ENCODE measurements at regions not wholly inside any gene's neighbourhood (a gene's known extent, or its start where the extent isn't known, plus 50 kb on each side); places are given as distances from the start of the nearest gene placed in this dataset.

GRCh38 chr11:38723361-38723760, 2125.3 kb upstream of the RAG2 start:
- no peak overlapping the region for H3K4me3 ChIP-seq (ENCODE audit: low read depth in 1 of 2, low read length in 1 of 2)
- H3K4me1 ChIP-seq (ENCODE audit: control insufficient read depth in 1 of 2, insufficient read depth in 1 of 2, low read depth in 1 of 2, low read length in 1 of 2) = no peaks in the 10 kb centered on the region
- no peak for TF ChIP-seq CTCF (IDR thresholded peaks at IDR 0.05)
- no peaks in the 10 kb centered on the region for H3K27me3 ChIP-seq
- no peak overlapping the region for H3K27ac ChIP-seq
- H3K9me3 ChIP-seq = no peaks in the 10 kb centered on the region
- no peaks in the 10 kb centered on the region for H3K36me3 ChIP-seq

GRCh38 chr11:38721586-38722315, 2123.7 kb upstream of the RAG2 start:
- Histone ChIP-seq H3K4me1 (ENCODE audit: control insufficient read depth in 1 of 2, insufficient read depth in 1 of 2, low read depth in 1 of 2, low read length in 1 of 2) (no peaks in the 10 kb centered on the region), H3K27ac (no peak overlapping the region), H3K4me3 (ENCODE audit: low read depth in 1 of 2, low read length in 1 of 2) (no peak overlapping the region), H3K27me3 (no peaks in the 10 kb centered on the region), H3K36me3 (no peaks in the 10 kb centered on the region), H3K9me3 (no peaks in the 10 kb centered on the region)
- no peak for TF ChIP-seq CTCF (IDR thresholded peaks at IDR 0.05)

- no peak for TF ChIP-seq CTCF (IDR thresholded peaks at IDR 0.05)
- Histone ChIP-seq H3K4me1 (ENCODE audit: control insufficient read depth in 1 of 2, insufficient read depth in 1 of 2, low read depth in 1 of 2, low read length in 1 of 2) (no peaks in the 10 kb centered on the region), H3K4me3 (ENCODE audit: low read depth in 1 of 2, low read length in 1 of 2) (no peak overlapping the region), H3K27ac (no peak overlapping the region), H3K9me3 (no peaks in the 10 kb centered on the region), H3K36me3 (no peaks in the 10 kb centered on the region), H3K27me3 (no peaks in the 10 kb centered on the region)
Measured at GRCh38 chr11:38718659-38719058, 2120.6 kb upstream of the RAG2 start.

- H3K4me1 ChIP-seq (ENCODE audit: control insufficient read depth in 1 of 2, insufficient read depth in 1 of 2, low read depth in 1 of 2, low read length in 1 of 2) = no peaks in the 10 kb centered on the region
- H3K27me3 ChIP-seq = no peaks in the 10 kb centered on the region
- H3K9me3 ChIP-seq = no peaks in the 10 kb centered on the region
- TF ChIP-seq CTCF (IDR thresholded peaks at IDR 0.05) = no peak
- no peaks in the 10 kb centered on the region for H3K36me3 ChIP-seq
- no peak overlapping the region for H3K4me3 ChIP-seq (ENCODE audit: low read depth in 1 of 2, low read length in 1 of 2)
- H3K27ac ChIP-seq = no peak overlapping the region
Measured at GRCh38 chr11:38718049-38718448, 2120.0 kb upstream of the RAG2 start.

- Histone ChIP-seq H3K4me1 (ENCODE audit: control insufficient read depth in 1 of 2, insufficient read depth in 1 of 2, low read depth in 1 of 2, low read length in 1 of 2) (no peaks in the 10 kb centered on the region), H3K4me3 (ENCODE audit: low read depth in 1 of 2, low read length in 1 of 2) (no peak overlapping the region), H3K27me3 (no peaks in the 10 kb centered on the region), H3K27ac (no peak overlapping the region), H3K36me3 (no peaks in the 10 kb centered on the region), H3K9me3 (no peaks in the 10 kb centered on the region)
- TF ChIP-seq CTCF (IDR thresholded peaks at IDR 0.05) = no peak
Measured at GRCh38 chr11:38711110-38711509, 2113.1 kb upstream of the RAG2 start.

Data from neutrophil (primary cell).